Lower leg skin (tissue), 3 donors: ENCODE measurements at regions not wholly inside any gene's neighbourhood (a gene's known extent, or its start where the extent isn't known, plus 50 kb on each side); places are given as distances from the start of the nearest gene placed in this dataset.

Experiments
- CTCF ChIP-seq, 3 donors: fragments of 450-650 bp; IDR thresholded peaks; one replicate each; pipeline ENCODE4 v1.5.1; 2016; ENCODE audit warnings: antibody characterized with exemption in 3 of 3, mild to moderate bottlenecking in 3 of 3, moderate library complexity in 2 of 3
- POLR2A ChIP-seq, 2 donors: fragments of 450-650 bp; IDR thresholded peaks; one replicate each; pipeline ENCODE4 v1.6.1; 2016 to 2017; ENCODE audit warnings: antibody characterized with exemption in 2 of 2, mild to moderate bottlenecking in 1 of 2, moderate library complexity in 1 of 2

- TF ChIP-seq CTCF (IDR thresholded peaks at IDR 0.05) (no peak), POLR2A (IDR thresholded peaks at IDR 0.05) (no peak)
Measured at GRCh38 chr18:6679201-6679600, 50.3 kb upstream of the ARHGAP28 start.
